ENCODE measurements at regions not wholly inside any gene's neighbourhood (a gene's known extent, or its start where the extent isn't known, plus 50 kb on each side); places are given as distances from the start of the nearest gene placed in this dataset.

- no peak for TF ChIP-seq CTCF (IDR thresholded peaks at IDR 0.05)
- no peak for TF ChIP-seq POLR2A (IDR thresholded peaks at IDR 0.05)
Observed at GRCh38 chr2:129741623-129742022, 237.8 kb upstream of the RAB6C start.

Data from right lobe of liver (tissue), 4 donors.